Ureter (tissue), 1 donor: ENCODE measurements at regions not wholly inside any gene's neighbourhood (a gene's known extent, or its start where the extent isn't known, plus 50 kb on each side); places are given as distances from the start of the nearest gene placed in this dataset.
"Not testable (repeated sequence)": the region's sequence is repeated elsewhere in the genome, so short reads cannot be mapped to it uniquely, and the experiment has no call there.

Experiments
- DNase-seq: peaks from one replicate; pipeline ENCODE4 v3.0.0-alpha.2; 2020; ENCODE audit warnings: low spot score
- donor health status: DM: yes; HTN: yes; CAD: no.

DNA sequence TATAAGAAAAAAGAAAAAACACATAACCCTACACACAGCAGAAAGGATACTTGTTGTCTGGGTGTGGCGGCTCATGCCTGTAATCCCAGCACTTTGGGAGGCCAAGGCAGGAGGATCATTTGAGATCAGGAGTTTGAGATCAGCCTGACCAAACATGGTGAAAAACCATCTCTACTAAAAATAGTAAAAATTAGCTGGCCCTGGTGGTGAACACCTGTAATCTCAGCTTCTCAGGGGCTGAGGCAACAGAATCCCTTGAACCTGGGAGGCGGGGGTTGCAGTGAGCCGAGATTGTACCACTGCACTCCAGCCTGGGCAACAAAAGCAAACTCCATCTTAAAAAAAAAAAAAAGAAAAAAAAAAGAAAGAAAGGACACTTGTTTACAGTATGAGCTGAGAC is 147.6 kb upstream of the PITX1 start:
- DNase-seq, result no peak

DNA sequence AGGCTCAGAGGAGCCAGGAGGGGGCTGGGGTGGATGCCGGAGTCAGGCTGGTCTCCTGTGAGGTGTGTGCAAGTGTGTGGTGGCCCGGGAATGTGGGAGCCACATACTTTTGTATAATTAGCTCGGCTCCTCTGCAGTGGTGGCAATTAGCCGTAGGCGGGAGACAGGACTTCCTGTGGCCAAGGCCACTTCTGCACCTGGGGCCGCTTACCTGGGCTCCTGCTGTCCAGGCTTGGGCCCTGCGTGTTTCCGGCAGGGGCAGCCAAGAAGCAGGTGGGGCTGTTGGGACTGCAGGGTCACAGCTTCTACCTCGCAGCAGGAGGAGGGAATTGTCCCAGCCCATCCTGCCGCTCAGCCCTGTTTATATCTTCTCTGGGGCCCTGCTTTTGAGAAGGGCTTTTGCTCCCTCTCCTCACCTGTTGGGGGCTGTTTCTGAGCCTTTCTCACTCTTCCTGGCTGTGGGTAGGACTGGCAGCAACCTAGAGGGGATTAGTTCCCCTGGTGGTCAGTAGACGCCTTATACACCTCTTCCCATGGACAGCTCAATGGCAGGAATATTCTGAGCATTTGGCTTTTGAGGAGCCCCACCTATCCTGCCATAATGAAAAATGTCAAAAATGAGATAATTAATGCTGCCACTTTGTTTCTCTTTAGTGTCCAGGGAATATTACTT is 145.4 kb upstream of the PITX1 start:
- no peak for DNase-seq

DNA sequence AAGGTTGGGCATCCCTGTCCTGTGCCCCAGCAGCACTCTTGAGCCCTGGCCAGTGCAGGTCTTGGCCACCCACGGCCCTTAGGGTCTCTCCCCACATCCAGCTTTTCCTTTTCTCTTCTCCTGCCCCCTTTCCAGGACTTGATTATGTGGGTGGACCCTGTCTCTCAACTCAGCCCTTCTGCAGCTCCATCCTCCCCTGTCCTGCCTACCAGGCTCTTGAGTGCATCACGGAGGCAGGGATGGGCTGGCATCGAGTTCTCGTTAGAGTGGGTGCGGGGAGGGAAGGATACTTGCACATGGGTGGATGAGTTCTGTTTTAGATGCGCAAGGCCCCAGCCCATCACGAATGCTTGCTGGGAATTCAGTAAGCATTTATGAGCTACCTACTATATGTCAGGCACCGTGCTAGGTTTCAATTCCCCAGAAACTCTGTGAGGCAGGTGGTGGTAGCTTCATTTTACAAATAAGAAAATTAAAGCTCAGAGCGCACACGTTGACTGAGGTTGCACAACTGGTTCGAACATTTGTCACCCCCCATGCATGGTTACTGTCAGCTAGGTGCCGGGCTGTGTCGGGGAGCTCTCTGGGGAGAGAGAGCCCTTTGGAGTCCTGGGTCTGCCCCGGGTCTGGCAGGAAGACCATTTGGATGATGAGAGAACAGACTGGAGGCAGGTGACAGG is 144.6 kb upstream of the PITX1 start:
- DNase-seq, result no peak

DNA sequence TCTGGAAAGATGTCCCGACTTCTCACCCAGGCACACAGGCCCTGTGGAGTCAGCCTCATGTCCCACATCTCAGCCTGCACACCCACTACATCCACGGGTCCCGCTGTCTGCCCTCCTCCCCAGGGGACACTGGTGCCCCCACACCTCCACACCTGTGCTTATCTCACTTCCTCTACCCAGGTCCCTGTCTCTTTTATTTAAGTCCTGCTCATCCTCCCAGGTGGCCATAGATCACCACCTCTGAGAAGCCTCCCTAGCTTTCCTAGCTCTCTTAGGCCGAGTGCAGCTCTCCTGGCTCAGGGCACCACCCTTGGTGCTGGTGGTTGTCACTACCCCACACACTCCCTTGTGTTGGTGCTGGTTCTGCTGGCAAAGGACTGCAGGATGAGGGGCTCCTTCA is 143.6 kb upstream of the PITX1 start:
- no peak for DNase-seq

DNA sequence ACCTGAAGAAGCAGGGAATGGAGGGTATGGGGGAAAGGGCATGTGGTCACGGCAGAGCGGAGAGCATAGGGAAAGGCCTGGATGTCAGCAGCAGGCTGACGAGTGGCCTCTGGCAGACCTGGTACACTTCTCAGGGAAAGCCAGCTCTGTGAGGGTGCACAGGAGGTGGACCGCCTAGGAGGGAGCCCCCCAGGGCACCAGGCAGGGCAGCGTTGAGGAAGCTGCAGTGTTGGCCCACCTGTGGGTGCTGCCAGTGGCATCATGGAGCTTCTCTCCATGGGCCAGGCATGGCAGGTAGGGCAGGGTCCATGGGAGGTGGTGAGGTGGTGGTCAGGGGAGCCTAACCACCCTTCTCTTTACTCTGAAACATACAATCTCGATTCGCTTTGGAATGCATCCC is 143.0 kb upstream of the PITX1 start:
- DNase-seq, result no peak

DNA sequence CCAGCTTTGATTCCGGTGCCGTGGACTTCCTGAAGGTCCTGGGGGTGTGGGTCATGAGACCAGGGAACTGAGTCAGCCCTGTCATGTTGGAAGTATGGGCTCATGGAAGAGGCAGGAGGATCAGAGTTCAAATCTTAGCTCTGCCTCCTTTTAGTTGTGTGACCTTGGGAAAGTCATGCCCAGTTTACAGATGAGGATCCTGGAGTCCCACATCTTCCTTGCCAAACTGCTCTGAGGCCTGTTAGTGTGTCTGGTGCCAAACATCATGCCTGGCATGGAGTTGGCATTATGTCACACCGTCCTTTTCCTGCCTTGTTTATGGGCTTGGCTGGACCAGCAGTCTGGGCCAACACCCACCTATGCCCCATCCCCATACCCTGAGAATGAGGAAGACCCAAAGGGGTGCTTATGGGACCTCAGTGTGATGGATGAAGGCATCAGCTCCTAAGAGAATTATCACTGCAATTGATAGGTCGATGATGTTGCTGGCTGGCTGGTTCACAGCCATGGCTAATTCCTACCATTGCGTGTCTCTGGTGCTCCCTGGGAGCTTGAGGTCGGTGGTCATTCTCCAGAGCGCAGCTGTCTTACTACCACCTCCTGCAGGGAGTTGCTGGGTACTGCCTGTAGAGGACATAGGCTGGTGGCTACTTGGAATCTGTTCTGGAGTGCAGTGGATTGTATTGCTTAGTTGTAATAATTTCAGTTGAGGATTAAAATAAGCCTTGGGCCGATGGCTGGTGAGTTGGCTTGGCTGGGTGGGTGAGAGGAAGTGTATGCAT is 140.5 kb upstream of the PITX1 start:
- no peak for DNase-seq

DNA sequence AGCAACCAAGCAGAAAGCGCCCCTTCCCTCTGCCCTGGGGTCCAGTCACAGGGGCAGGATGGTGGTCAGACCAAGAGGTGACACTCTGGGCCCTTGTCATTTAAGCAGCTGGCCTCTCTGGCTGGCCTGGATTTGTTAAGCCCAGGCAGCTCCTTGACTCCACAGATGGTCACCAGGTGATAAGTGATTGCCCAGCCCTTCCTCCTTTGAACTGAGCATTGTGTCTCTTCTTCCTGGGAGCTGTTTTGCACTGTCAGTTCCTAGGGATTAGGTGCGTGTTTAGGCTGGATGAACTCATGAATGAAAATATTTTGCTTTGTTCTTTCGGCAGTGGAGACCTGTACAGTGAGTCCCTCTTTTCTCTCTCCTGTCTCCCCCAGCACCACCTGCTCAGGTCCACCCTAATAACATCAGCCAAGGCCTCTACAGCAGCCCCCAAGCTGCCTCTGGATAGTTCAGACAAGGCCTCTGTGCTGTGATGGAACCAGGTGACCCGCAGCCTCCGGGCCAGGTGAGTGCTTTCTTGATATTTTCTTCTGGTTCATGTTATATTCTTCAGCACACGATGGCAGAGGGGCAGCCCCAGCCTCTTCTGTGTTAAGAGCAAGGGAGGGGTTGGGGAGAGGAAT is 139.7 kb upstream of the PITX1 start:
- no peak for DNase-seq

DNA sequence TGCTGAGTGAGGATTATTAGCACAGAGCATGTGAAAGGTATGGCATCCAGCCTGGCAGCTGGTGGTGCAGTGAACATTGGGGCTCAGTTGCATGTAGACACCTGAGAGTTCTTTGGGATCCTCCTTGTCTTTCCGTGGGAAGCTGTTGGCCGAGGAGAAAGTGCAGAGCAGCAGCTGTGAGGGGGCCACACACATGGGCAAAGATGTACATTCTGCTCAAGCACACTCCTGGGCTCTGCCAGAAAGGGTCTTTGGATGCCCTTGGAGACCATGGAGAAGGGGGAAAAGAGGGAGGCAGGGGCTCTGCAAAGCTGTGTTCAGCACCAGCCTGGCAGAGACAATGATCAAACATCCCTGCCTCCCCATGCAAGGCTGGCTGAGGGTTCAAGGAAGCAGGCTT is 138.7 kb upstream of the PITX1 start:
- no peak for DNase-seq

DNA sequence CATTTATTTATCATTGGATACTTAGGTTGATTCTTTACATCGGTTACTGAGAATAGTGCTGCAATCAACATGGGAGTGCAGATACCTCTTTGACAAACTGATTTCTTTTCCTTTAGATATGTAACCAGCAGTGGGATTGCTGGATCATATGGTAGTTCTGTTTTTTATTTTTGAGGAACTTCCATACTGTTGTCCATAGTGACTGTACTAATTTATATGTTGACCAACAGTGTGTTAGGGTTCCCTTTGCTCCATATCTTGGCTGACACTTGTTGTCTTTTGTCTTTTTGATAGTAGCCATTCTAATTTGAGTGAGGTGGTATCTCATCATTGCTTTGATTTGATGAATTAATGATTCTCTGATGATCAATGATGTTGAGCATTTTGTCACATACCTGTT is 137.3 kb upstream of the PITX1 start:
- no peak for DNase-seq

DNA sequence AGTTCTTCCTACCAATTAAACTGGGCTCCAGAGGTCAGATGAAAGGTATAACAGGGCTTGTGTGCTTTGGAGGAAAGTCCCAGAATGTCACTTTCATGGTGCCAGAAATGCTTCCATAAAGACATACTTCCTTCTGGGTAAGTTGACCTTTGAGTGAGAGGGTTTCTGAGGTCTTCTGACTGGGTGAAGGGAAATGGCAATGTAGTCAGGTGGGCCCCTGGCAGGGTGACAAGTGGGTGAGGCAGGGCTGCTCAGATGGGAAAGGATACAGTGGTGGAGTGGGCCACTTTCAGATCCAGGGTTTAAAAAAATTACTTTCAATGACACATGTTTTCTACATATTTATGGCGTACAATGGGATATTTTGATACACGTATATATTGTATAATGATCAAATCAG is 136.5 kb upstream of the PITX1 start:
- DNase-seq, result no peak

DNA sequence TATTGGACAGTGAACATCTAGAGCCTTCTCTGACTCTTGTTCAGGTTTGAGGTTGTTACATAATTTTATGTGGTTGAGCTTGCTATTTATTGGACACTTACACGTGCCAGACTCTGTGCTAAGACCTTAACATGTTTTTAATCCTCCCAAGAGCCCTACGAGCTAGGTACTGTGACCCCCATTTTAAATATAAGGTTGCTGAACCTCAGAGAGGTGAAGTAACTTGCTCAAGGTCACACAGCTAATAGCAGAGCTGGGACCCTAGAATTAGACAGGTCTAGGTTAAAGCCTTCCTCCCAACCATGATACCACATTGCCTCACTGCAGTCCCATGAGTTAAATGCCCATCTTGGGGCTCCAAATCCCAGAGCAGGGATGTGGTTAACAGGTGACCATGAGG is 135.7 kb upstream of the PITX1 start:
- DNase-seq, result no peak

DNA sequence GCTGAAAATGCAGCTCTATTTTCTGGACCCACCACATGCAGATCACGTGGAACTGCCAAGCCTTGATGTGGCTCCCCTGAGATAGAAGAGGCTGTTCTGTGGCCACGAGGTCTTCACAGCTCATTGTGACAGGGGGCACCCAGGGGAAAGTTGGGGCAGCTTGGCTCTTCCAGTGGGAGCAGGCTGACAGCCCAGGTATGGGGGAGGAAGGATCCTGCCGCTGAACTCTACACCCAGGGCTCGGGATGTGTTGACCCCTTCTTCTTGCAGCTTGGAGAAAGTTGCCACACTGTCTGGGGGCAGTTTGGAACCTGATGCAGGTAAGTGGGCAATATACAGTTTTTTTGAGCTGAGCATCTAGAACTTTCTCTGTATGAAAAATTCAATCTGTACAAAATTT is 133.6 kb upstream of the PITX1 start:
- DNase-seq, result no peak

DNA sequence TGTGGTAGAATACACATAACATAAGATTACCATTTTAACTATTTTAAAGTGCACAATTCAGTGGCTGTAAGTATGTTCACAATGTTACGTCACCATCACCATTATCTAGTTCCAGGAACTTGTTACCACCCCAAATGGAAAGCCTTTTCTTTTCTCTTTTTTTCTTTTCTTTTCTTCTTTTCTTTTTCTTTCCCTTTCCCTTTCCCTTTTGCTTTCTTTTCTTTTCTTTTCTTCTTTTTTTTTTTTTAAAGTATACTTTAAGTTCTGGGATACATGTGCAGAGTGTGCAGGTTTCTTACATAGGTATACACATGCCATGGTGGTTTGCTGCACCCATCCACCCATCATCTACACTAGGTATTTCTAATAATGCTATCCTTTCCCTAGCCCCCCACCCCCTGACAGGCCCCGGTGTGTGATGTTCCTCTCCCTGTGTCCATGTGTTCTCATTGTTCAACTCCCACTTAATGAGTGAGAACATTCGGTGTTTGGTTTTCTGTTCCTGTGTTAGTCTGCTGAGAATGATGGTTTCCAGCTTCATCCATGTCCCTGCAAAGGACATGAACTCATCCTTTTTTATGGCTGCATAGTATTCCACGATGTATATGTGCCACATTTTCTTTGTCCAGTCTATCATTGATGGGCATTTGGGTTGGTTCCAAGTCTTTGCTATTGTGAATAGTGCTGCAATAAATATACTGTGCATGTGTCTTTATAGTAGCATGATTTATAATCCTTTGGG is 131.0 kb upstream of the PITX1 start:
- not testable (repeated sequence) for DNase-seq

DNA sequence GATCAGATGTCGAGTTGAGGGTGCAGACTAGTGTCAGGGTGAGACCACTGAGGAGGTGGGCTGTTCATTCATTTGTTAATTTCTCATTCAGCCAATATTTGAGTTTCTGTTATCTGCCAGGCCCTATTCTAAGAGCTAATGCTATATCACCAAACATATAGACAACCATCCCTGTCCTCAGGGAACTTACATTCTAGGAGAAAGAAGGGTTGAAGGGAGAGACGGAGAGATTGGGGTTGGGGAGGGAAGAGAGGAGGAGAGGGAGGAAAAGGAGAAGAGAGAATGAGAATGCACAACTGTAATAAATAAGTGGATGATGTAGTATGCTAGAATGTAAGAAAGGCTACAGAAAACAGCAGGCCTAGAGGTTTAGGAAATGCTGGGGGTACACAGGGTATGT is 129.9 kb upstream of the PITX1 start:
- DNase-seq, result no peak

DNA sequence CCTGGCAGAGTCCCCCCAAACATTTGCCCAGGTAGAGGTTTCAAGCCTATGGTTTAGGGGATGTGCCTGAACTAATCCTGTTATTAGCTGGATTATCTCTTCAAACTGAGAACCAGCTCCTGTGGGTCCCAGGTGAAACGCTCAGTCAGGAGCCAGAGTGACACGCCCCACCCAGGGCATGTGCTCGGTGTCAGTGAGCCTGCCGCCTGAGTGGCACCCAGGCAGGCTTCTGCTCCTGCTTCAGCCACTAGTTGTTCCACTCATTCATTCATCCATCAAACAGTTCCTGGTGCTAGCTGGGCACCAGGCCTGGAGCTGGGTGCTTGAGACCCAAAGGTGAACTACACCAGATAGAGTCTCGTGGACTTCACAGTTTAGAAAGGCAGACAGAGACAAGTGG is 129.4 kb upstream of the PITX1 start:
- no peak for DNase-seq

DNA sequence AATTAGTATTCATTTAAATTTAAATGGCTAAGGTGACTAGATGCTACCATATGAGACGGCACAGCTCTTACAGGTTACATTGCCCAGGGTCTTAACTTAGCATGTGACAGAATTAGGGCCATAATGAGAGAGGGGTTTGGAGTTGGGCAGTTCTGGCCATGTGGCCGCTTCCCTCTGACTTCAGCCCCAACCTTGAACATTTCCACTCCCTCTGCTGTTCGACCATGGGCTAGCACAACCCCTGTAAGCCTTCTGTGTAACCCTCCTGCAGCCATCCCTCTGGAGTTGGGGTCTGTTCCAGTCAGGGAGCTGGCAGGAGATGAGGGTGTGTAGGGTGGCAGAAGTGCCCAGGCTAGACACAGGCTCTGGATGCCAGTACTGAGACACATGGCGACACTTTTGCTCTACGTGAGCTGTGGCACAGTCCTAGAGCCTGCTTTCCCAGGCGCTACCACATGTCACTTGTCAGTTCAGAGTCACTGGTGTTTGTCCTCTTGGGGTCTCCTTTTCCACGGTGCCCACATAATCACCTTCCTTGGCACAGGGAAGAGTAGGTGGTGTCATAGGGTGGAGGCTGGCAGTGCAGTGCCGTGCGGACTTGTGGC is 128.7 kb upstream of the PITX1 start:
- no peak for DNase-seq

DNA sequence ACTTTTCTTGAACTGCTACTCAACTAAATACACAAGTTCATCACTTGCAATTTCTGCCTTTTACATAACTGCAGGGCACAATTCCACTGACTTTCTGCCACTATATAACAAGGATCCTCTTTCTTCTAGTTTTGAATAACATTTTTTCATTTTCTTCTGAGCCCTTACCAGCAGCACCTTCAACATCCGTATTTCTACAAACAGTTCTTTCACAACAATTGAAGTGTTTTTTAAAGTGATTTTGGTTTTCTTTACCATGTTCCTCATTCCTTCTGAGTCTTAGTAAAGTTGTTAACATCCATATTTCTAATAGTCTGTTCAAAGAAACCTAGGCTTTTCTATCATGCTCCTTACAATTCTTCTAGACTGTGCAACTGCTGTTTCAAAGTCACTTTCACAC is 127.2 kb upstream of the PITX1 start:
- no peak for DNase-seq

DNA sequence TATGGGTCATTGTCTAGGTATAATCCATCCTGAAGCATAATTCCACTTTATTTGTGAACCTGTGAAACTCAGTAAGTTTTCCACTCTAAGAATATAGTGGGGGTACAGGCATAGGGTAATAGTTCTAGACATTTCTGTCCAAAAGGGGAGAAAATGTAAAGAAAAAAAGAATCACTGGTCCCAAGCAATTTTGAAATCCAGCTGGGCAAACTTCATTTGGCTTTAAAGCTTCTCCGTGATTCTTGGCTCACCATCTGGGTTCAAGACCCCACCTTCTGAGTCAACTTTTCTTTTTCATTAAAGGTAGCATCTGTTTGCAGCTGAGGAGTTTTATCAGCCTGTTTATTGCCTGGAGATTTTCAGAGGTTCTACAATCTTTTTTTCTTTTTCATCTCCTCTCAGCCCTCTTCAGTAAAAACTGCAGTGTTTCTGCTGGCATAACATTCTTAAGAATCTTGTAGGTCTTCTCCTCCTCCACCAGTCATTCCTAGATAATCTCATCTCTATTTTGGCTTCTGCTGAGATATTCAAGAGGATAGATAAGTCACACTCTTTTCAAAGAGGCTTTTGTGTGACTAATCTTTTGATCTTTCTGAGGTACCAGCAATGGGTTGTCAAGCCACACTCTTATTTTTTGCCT is 126.1 kb upstream of the PITX1 start:
- DNase-seq, result no peak

DNA sequence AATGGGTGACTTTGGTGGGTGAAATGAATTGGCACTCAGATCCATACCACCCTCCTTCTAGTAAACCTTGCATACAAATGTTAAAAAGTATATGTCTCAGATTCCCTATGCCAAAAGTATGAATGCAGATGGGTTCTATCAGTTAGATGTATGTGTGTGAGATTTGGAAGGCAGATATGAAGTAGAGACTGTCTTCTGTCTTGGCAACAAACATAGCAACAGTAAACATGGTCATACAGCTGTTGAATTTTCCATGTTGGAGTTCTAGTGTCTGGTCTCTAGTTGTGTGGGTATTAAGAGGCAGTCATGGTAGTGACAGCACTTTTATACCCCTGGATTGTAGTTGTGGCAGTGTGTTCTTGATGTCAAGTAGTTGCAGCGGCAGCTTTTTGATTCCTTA is 125.6 kb upstream of the PITX1 start:
- no peak for DNase-seq

DNA sequence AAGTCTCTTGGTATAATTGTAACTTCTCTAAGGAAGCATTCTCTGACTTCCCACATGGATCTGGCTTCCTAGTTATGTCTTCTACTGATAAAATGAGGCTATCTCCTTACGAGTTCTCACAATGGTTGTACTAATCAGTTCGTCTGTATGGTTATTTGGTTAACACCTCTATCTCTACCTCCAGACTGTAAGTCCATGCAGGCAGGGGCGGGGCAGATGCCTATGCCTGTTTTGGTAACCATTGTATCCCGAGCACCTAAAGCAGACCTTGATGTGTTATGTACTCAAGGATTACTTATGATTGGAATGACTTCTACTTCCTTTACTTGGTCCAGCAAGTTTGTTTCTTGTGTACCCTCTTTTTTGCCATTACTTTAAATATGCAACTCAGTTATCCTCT is 125.0 kb upstream of the PITX1 start:
- DNase-seq, result no peak

DNA sequence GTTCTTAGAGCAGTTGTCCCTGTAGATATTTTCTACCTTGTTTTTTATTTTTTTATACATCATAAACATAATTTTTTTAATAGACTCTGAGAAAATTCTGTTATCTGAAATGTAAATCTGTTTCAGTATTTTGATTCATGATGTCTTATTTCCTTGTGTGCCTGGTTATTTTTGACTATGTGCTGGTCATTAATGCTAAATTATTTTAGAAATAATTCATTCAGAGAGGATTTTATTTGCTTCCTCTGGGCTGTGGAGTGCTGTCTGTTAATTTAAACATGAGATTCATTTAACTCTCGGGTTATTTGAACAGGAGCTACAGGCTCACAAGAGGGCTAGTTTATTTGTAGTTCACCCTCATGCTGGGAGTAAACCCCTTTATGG is 124.3 kb upstream of the PITX1 start:
- DNase-seq, result no peak
